ENCODE measurements at regions not wholly inside any gene's neighbourhood (a gene's known extent, or its start where the extent isn't known, plus 50 kb on each side); places are given as distances from the start of the nearest gene placed in this dataset.
A peak's percentile ranks its signal among the peaks of the same experiment; 100 is the strongest.
"Not testable (repeated sequence)": the region's sequence is repeated elsewhere in the genome, so short reads cannot be mapped to it uniquely, and the experiment has no call there.

DNA sequence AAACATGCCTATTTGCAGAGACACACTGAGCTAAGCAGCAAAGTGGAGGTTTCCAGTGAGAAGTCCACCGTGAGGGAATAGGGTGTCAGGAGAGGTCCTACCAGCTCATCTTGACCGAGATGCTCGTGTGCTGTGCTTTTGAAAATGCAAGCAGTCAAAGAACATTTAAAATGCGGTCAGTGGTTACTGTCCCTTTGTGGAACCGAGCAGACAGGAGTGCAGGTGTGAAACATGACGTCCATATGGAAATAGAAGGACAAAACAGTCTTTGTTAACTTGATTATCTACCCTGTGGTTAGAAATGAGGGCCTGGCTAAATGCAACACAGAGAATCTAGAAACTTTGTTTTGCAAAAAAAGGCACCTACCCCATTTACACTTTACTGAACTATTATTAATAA, 473.3 kb downstream of the SPATA31A6 start:
- not testable (repeated sequence) for H3K27me3 Mint-ChIP-seq (ENCODE audit: low read depth); H3K27ac Mint-ChIP-seq; H3K4me1 Mint-ChIP-seq; H3K9me3 Mint-ChIP-seq; H3K4me3 Mint-ChIP-seq; H3K36me3 Mint-ChIP-seq (ENCODE audit: low read depth)

- not testable (repeated sequence) for H3K27ac Mint-ChIP-seq; H3K4me3 Mint-ChIP-seq; H3K4me1 Mint-ChIP-seq; H3K27me3 Mint-ChIP-seq (ENCODE audit: low read depth); H3K36me3 Mint-ChIP-seq (ENCODE audit: low read depth); H3K9me3 Mint-ChIP-seq
These were observed 474.0 kb downstream of the SPATA31A6 start for GRCh38 chr9:42657496-42657895.

GRCh38 chr9:42697146-42697545, 513.7 kb downstream of the SPATA31A6 start:
- not testable (repeated sequence) for H3K4me1 Mint-ChIP-seq; H3K9me3 Mint-ChIP-seq; H3K36me3 Mint-ChIP-seq (ENCODE audit: low read depth); H3K27me3 Mint-ChIP-seq (ENCODE audit: low read depth); H3K27ac Mint-ChIP-seq; H3K4me3 Mint-ChIP-seq

GRCh38 chr9:42702890-42703289, 519.4 kb downstream of the SPATA31A6 start:
- H3K27me3 Mint-ChIP-seq (ENCODE audit: low read depth); H3K4me1 Mint-ChIP-seq; H3K9me3 Mint-ChIP-seq; H3K4me3 Mint-ChIP-seq; H3K27ac Mint-ChIP-seq; H3K36me3 Mint-ChIP-seq (ENCODE audit: low read depth): not testable (repeated sequence)

- not testable (repeated sequence) for H3K4me3 Mint-ChIP-seq; H3K36me3 Mint-ChIP-seq (ENCODE audit: low read depth); H3K27me3 Mint-ChIP-seq (ENCODE audit: low read depth); H3K9me3 Mint-ChIP-seq; H3K27ac Mint-ChIP-seq; H3K4me1 Mint-ChIP-seq
These were observed 541.7 kb downstream of the SPATA31A6 start for GRCh38 chr9:42724841-42725835.

DNA sequence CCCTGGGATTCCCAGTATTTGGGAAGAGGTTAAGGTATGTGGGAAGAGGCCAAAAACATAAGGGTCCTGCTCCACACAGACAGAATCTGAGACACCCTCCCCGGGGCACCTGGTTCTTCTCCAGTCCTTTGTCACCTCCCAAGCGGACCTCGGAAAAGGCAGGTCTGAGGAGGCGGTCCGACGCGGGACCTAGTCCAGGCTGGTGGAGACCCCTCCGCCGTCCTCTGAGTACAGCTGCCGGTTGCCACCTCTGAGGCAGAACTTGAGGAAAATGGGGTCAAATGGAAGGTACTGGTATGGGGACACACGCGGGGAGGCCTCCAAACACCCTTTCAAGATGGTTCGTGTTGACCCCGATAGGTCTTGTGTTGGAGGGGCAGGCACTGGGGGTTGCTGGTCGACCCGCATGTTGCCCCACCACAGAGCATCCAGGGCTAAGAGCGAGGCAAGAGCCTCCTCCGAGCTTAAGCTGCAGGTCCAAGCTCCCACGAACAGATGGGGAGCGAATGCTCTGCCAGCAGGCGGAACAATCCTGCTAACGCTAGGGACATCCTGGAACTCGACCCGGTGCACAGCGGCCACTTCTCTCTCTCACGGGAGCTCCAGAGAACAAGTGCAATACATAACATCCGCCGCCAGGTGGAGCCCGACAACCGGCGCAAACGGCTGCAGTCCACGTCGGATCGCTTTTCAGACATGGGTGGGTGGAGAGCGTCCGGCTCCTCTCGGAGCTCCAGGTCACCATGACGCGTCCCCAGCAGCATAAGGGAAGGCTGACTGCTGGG, 559.8 kb downstream of the SPATA31A6 start:
- H3K4me3 Mint-ChIP-seq: peak overlapping the region in 1 of 3 experiments; percentile 23
- TF ChIP-seq CTCF (IDR thresholded peaks at IDR 0.05; ENCODE audit: unreplicated experiment in 3 of 3): peak; percentile 65 to 72 (median 66)
- not testable (repeated sequence) for H3K9me3 Mint-ChIP-seq; H3K27ac Mint-ChIP-seq; H3K27me3 Mint-ChIP-seq (ENCODE audit: low read depth); H3K4me1 Mint-ChIP-seq; H3K36me3 Mint-ChIP-seq (ENCODE audit: low read depth)

DNA sequence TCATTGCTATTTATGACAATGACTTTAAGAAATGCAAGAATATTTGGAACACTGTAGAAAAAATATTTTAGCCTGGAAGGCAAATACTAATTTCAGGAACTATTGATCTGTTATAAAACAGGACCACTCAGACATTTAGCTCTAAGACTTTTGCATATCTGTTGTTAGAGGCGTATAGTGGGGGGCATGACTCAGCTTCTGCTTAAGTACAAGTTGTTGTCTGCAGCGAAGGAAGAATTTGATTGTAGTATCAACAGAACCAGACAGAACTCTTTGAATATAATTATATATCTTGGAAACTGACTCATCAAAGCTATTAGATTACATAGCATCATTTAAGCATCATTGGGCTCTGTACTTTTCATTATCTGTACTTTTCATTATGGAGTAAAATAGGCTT, 573.8 kb downstream of the SPATA31A6 start:
- not testable (repeated sequence) for H3K9me3 Mint-ChIP-seq; H3K4me3 Mint-ChIP-seq; H3K4me1 Mint-ChIP-seq; H3K27ac Mint-ChIP-seq; H3K36me3 Mint-ChIP-seq (ENCODE audit: low read depth); H3K27me3 Mint-ChIP-seq (ENCODE audit: low read depth)

- not testable (repeated sequence) for H3K4me3 Mint-ChIP-seq; H3K27me3 Mint-ChIP-seq (ENCODE audit: low read depth); H3K9me3 Mint-ChIP-seq; H3K36me3 Mint-ChIP-seq (ENCODE audit: low read depth); H3K4me1 Mint-ChIP-seq; H3K27ac Mint-ChIP-seq
These were observed 575.9 kb downstream of the SPATA31A6 start for GRCh38 chr9:42759320-42759719.

DNA sequence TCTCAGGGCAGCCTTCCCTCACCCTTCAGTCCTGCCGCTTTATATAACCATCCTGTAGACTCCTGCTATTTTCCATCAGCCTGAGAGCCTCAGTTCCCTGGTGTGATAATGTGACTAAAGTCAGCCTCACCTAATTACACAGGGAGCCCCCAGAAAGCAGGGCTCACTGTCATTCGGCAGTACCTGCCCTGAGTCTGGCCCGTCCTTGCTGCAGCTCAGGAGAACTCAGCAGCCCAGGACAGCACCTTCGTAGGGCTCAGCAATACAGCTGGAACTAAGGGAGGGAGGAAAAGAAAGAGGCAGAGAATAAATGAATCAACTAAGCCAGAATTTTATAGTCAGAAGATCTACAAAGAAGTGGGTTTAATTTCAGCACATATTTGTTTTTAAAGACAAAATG, 598.7 kb downstream of the SPATA31A6 start:
- not testable (repeated sequence) for H3K27ac Mint-ChIP-seq; H3K4me3 Mint-ChIP-seq; H3K9me3 Mint-ChIP-seq; H3K36me3 Mint-ChIP-seq (ENCODE audit: low read depth); H3K4me1 Mint-ChIP-seq; H3K27me3 Mint-ChIP-seq (ENCODE audit: low read depth)

GRCh38 chr9:42792725-42793124, 609.3 kb downstream of the SPATA31A6 start:
- not testable (repeated sequence) for H3K4me3 Mint-ChIP-seq; H3K4me1 Mint-ChIP-seq; H3K27ac Mint-ChIP-seq; H3K9me3 Mint-ChIP-seq; H3K27me3 Mint-ChIP-seq (ENCODE audit: low read depth); H3K36me3 Mint-ChIP-seq (ENCODE audit: low read depth)

All from nephron (organoid).